Transverse colon (tissue), 4 donors: ENCODE measurements at regions not wholly inside any gene's neighbourhood (a gene's known extent, or its start where the extent isn't known, plus 50 kb on each side); places are given as distances from the start of the nearest gene placed in this dataset.

Experiments used
- DNase-seq: peaks from one replicate; pipeline ENCODE4 v3.0.0-alpha.2; 2019
- H3K27ac ChIP-seq, 4 donors: fragments of 200-600 bp; sonication (generic); 2 replicates each; pipeline ENCODE4 v1.5.1; 2016 to 2018; ENCODE audit warnings: inconsistent platforms in 4 of 4
- H3K27me3 ChIP-seq: fragments of 200-600 bp; sonication (generic); 2 replicates; pipeline ENCODE4 v1.5.1; 2017; ENCODE audit warnings: inconsistent platforms
- H3K36me3 ChIP-seq, 4 donors: fragments of 200-600 bp; sonication (generic); 2 replicates each; pipeline ENCODE4 v1.5.1; 2017 to 2019; ENCODE audit warnings: inconsistent platforms in 4 of 4
- H3K4me1 ChIP-seq, 4 donors: fragments of 200-600 bp; sonication (generic); 2 replicates each; pipeline ENCODE4 v1.5.1; 2017 to 2020; ENCODE audit warnings: inconsistent platforms in 4 of 4
- H3K4me3 ChIP-seq, 4 donors: fragments of 200-600 bp; sonication (generic); 1 replicate in 1 of 4; 2 replicates in 3 of 4; pipeline versions ENCODE4 v1.5.1 to v1.6.1; 2017 to 2019; ENCODE audit warnings: inconsistent platforms in 4 of 4
- H3K9me3 ChIP-seq, 2 donors: fragments of 200-600 bp; sonication (generic); 2 replicates each; pipeline ENCODE4 v1.5.1; 2017 to 2019; ENCODE audit warnings: inconsistent platforms in 2 of 2
- CTCF ChIP-seq, 5 experiments: fragments of 200-600 bp in 3 of 5; fragments of 450-650 bp in 2 of 5; sonication (generic) in 3 of 5; IDR thresholded peaks; 1 replicate in 2 of 5; 2 replicates in 3 of 5; pipeline ENCODE4 v1.5.1; 2016 to 2017; ENCODE audit warnings: antibody characterized with exemption in 5 of 5, inconsistent platforms in 3 of 5, mild to moderate bottlenecking in 2 of 5, moderate library complexity in 1 of 5
- EP300 ChIP-seq: sonication (generic); formaldehyde crosslinking; IDR thresholded peaks from one replicate; pipeline ENCODE4 v1.6.1; 2017; ENCODE audit warnings: antibody characterized with exemption, low read depth
- POLR2A ChIP-seq: fragments of 450-650 bp; IDR thresholded peaks from one replicate; pipeline ENCODE4 v1.6.1; 2016; ENCODE audit warnings: antibody characterized with exemption, mild to moderate bottlenecking, moderate library complexity
- POLR2AphosphoS5 ChIP-seq, 3 donors: sonication (generic); formaldehyde crosslinking; IDR thresholded peaks; one replicate each; pipeline ENCODE4 v1.6.1; 2016; ENCODE audit warnings: antibody characterized with exemption in 3 of 3
- WGBS, 2 donors: methylation state at CpG; one replicate each; pipeline ENCODE4 v1.1.5; 2018; ENCODE audit warnings: low coverage in 1 of 2; 5-methylcytosine and 5-hydroxymethylcytosine counted together
- in situ Hi-C, 4 donors: fragments of 200-750 bp; cut with MboI; loops; one replicate each; pipeline versions ENCODE4 v1.15.0 to v1.15.1; 2017; ENCODE audit warnings: low sequenced_read_pairs in 3 of 4, low pct_ligation_motif_present in 1 of 4, low pct_unique_long_range_greater_than_20kb in 1 of 4
- intact Hi-C: fragments of 100-400 bp; cut with DNase I; formaldehyde crosslinking; loops from one replicate; pipeline ENCODE4 v1.15.1; 2023; ENCODE audit warnings: low total_unique reads

GRCh38 chr13:100794575-100794974, 120.0 kb upstream of the TMTC4 start:
- Histone ChIP-seq H3K4me1 (no peaks in the 10 kb centered on the region), H3K9me3 (no peaks in the 10 kb centered on the region), H3K4me3 (no peak overlapping the region), H3K36me3 (no peaks in the 10 kb centered on the region), H3K27me3 (no peaks in the 10 kb centered on the region), H3K27ac (no peak overlapping the region)
- no peak for DNase-seq
- no peak for TF ChIP-seq CTCF (IDR thresholded peaks at IDR 0.05)
- TF ChIP-seq POLR2AphosphoS5 (IDR thresholded peaks at IDR 0.05): no peak
- no peak for TF ChIP-seq EP300
- TF ChIP-seq POLR2A: no peak
- WGBS, 2 donors: 67 to 84% methylated on average over 1 to 3 of the region's 3 CpGs
- in situ Hi-C loops: no loop called here
- intact Hi-C loops: no loop called here

DNA sequence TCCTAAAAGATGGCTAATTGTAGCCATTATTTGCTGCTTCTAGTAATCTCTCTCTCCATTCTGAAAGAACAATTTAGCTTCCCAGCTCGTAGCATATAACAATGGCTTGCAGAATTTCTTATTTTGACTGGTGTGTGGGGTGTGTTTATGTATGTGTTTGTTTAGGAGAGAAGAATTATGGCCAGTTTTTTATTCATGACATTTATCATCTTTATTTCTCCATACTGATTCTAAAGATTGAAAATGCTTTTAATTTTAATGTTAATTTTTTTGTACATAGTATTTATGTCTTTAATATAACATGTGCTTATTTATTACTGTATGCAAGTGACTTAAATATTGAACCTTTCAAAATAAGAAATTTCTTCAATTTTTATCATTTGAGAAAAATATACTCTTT, 115.8 kb upstream of the TMTC4 start:
- Histone ChIP-seq H3K27me3 (no peaks in the 10 kb centered on the region), H3K4me3 (no peak overlapping the region), H3K9me3 (no peaks in the 10 kb centered on the region), H3K36me3 (no peaks in the 10 kb centered on the region), H3K27ac (no peak overlapping the region), H3K4me1 (no peaks in the 10 kb centered on the region)
- in situ Hi-C loops: no loop called here
- WGBS, 2 donors: 0 to 23% methylated on average over 1 of the region's 1 CpG
- TF ChIP-seq POLR2A: no peak
- TF ChIP-seq POLR2AphosphoS5 (IDR thresholded peaks at IDR 0.05): no peak
- no peak for TF ChIP-seq EP300
- no peak for TF ChIP-seq CTCF (IDR thresholded peaks at IDR 0.05)
- intact Hi-C loops: no loop called here
- DNase-seq: no peak

DNA sequence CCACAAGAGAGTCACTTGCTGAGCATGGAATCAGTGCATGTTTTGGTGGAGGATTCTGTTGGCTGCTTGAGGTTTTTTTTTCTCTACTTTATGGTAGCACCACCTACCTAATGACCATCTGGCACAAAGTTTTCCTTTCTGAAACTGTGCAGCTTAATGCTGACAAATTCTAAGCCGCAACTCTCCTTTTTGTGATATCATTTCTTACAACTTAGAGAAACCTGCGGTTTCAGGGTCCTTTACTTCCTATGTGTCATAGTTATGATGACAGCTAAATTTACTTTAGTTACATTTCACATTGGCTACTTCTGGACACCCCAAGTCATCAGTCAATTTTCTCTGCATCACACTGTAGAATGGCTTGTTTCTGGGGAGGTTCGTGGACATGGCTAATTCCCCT, 115.4 kb upstream of the TMTC4 start:
- H3K27ac ChIP-seq: no peak overlapping the region
- H3K9me3 ChIP-seq: no peaks in the 10 kb centered on the region
- DNase-seq: no peak
- no peak overlapping the region for H3K4me3 ChIP-seq
- no peaks in the 10 kb centered on the region for H3K27me3 ChIP-seq
- intact Hi-C loops: no loop called here
- H3K4me1 ChIP-seq: no peaks in the 10 kb centered on the region
- no peaks in the 10 kb centered on the region for H3K36me3 ChIP-seq
- 44 to 65% methylated on average over 3 of the region's 3 CpGs for WGBS, 2 donors
- TF ChIP-seq POLR2AphosphoS5 (IDR thresholded peaks at IDR 0.05) (no peak), CTCF (IDR thresholded peaks at IDR 0.05) (no peak), EP300 (no peak), POLR2A (no peak)
- in situ Hi-C loops: no loop called here

DNA sequence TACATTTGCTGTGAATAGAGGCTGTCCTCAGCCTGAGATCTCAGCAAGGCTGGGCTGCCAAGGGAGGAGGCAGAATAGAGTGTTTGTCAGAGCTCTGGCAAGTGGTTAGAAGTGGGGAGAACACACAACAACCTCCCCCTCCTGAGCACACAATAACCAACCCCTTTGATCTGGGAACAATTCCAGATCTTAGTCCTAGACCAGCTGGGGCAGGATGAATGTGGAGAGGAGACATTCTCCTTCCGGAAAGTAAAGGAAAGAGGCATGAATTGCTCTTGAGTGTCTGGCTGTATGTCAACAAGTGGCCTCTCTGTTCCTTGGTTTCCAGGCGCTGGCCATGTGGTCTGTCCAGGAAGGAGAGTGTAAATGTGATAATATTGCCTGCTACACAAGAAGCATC, 114.9 kb upstream of the TMTC4 start:
- intact Hi-C loops: no loop called here
- in situ Hi-C loops: no loop called here
- DNase-seq: no peak
- WGBS, 2 donors: 0 to 12% methylated on average over 1 to 2 of the region's 2 CpGs
- Histone ChIP-seq H3K27ac (no peak overlapping the region), H3K9me3 (no peaks in the 10 kb centered on the region), H3K36me3 (no peaks in the 10 kb centered on the region), H3K27me3 (no peaks in the 10 kb centered on the region), H3K4me3 (no peak overlapping the region), H3K4me1 (no peaks in the 10 kb centered on the region)
- no peak for TF ChIP-seq POLR2AphosphoS5 (IDR thresholded peaks at IDR 0.05)

GRCh38 chr13:100789025-100789424, 114.4 kb upstream of the TMTC4 start:
- no peak overlapping the region for H3K27ac ChIP-seq
- TF ChIP-seq EP300 (no peak), POLR2A (no peak), POLR2AphosphoS5 (IDR thresholded peaks at IDR 0.05) (no peak), CTCF (IDR thresholded peaks at IDR 0.05) (no peak)
- in situ Hi-C loops: no loop called here
- intact Hi-C loops: no loop called here
- no peak overlapping the region for H3K4me3 ChIP-seq
- no peaks in the 10 kb centered on the region for H3K36me3 ChIP-seq
- no peaks in the 10 kb centered on the region for H3K27me3 ChIP-seq
- H3K4me1 ChIP-seq: no peaks in the 10 kb centered on the region
- WGBS, 2 donors: 50 to 76% methylated on average over 1 of the region's 1 CpG
- DNase-seq: no peak
- H3K9me3 ChIP-seq: no peaks in the 10 kb centered on the region
